OCI-LY7 (cell line): ENCODE measurements at regions not wholly inside any gene's neighbourhood (a gene's known extent, or its start where the extent isn't known, plus 50 kb on each side); places are given as distances from the start of the nearest gene placed in this dataset.

Source experiments
- BruUV-seq: library from RNA; stranded (reverse); fragments of 400-500 nt; replicated peaks from 2 replicates; lab custom pipeline; 2021; lab: Mats Ljungman, UMichigan
- CTCF ChIA-PET: fragments of 300-600 bp; sonication (Branson Sonifier 250); formaldehyde crosslinking; loops from one replicate; lab custom pipeline; 2022; ENCODE audit warnings: antibody characterized with exemption; ENCODE audit not compliant: unreplicated experiment; lab: Charles Lee
- POLR2A ChIA-PET: fragments of 300-600 bp; sonication (Branson Sonifier 250); formaldehyde crosslinking; loops from one replicate; lab custom pipeline; 2022; ENCODE audit warnings: antibody characterized with exemption; lab: Charles Lee
- DNase-seq: peaks from one replicate; pipeline ENCODE4 v3.0.0-alpha.2; 2015; ENCODE audit warnings: low spot score
- H2AFZ ChIP-seq: fragments of 200-600 bp; sonication (generic), shearing (Covaris generic); 2 replicates; pipeline ENCODE4 v1.6.1; 2014; ENCODE audit warnings: mild to moderate bottlenecking, antibody characterized with exemption, low read length, moderate library complexity
- H3K27ac ChIP-seq: fragments of 200-600 bp; sonication (generic); 2 replicates; pipeline ENCODE4 v1.5.1; 2014; ENCODE audit warnings: mixed run types, low read depth, mild to moderate bottlenecking, moderate library complexity, low read length, inconsistent platforms; ENCODE audit not compliant: poor library complexity, severe bottlenecking
- H3K36me3 ChIP-seq: fragments of 200-600 bp; sonication (generic); 2 replicates; pipeline ENCODE4 v1.6.1; 2014; ENCODE audit warnings: mild to moderate bottlenecking, antibody characterized with exemption, low read length, moderate library complexity, mixed read lengths; ENCODE audit not compliant: insufficient read depth
- H3K4me1 ChIP-seq: fragments of 200-600 bp; sonication (generic); 2 replicates; pipeline ENCODE4 v1.5.1; 2014; ENCODE audit warnings: mild to moderate bottlenecking, low read length; ENCODE audit not compliant: insufficient read depth, poor library complexity, severe bottlenecking
- H3K4me2 ChIP-seq: fragments of 200-600 bp; sonication (generic); 2 replicates; pipeline ENCODE4 v1.6.1; 2014; ENCODE audit warnings: mild to moderate bottlenecking, low read length
- H3K4me3 ChIP-seq: fragments of 200-600 bp; sonication (generic); 2 replicates; pipeline ENCODE4 v1.5.1; 2014; ENCODE audit warnings: mild to moderate bottlenecking, low read depth, low read length; ENCODE audit not compliant: poor library complexity, severe bottlenecking
- H3K79me2 ChIP-seq: fragments of 200-600 bp; sonication (generic); 2 replicates; pipeline ENCODE4 v1.6.1; 2016; ENCODE audit warnings: low read depth, mild to moderate bottlenecking, low read length, moderate library complexity, mixed read lengths; ENCODE audit not compliant: insufficient read depth
- H3K9me2 ChIP-seq: fragments of 200-600 bp; sonication (generic); 2 replicates; pipeline ENCODE4 v1.6.1; 2016; ENCODE audit warnings: mild to moderate bottlenecking, low read length, mixed read lengths; ENCODE audit not compliant: insufficient read depth
- H3K9me3 ChIP-seq: fragments of 200-600 bp; sonication (generic); 2 replicates; pipeline ENCODE4 v1.6.1; 2014; ENCODE audit warnings: mild to moderate bottlenecking, mixed run types, low read length, mixed read lengths
- H4K20me1 ChIP-seq: fragments of 200-600 bp; sonication (generic); 2 replicates; pipeline ENCODE4 v1.6.1; 2014; ENCODE audit warnings: mild to moderate bottlenecking, antibody characterized with exemption, low read length, moderate library complexity, mixed read lengths; ENCODE audit not compliant: insufficient read depth
- EZH2phosphoT487 ChIP-seq: fragments of 200-600 bp; sonication (generic); IDR thresholded peaks from 2 replicates; pipeline ENCODE4 v1.6.1; 2018; ENCODE audit warnings: low read depth, borderline replicate concordance, mild to moderate bottlenecking, mixed run types, antibody characterized with exemption, low read length, moderate library complexity, mixed read lengths
- intact Hi-C: fragments of 100-400 bp; cut with micrococcal nuclease; formaldehyde crosslinking; loops from one replicate; pipeline ENCODE4 v1.10.0; 2022; ENCODE audit not compliant: unreplicated experiment
- TF ChIP-seq, protein P1 (sequence below): fragments of 200-600 bp; sonication (generic); conservative IDR thresholded peaks from 2 replicates; pipeline ENCODE4 v1.5.1; 2014; ENCODE audit warnings: mild to moderate bottlenecking, antibody characterized with exemption, low read length, moderate library complexity, mixed read lengths

DNA sequence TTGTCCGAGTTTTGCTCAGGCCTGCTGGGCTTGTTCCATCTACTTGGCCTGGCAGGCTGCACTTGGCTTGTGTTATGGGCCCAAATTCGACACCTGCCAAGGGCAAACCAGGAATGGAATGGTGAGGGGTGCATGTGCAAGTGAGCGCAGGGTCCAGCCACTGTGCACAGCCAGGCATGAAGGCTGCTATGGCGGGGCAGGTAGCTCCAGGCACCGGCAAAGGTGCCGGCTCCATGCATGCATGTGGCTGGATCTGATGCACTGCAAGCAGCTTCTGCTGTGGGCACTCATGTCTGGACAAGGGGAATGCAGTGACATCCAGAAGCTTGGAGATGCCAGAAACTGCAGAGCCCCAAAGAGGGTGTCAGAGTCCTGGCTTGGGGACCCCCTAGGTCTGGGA, 463.0 kb downstream of the EPHA3 start:
- Histone ChIP-seq H3K27ac (no peak overlapping the region), H3K9me2 (no peaks in the 10 kb centered on the region), H3K4me2 (no peak overlapping the region), H3K4me3 (no peak overlapping the region), H2AFZ (no peak overlapping the region), H3K9me3 (no peaks in the 10 kb centered on the region), H4K20me1 (no peaks in the 10 kb centered on the region), H3K4me1 (no peaks in the 10 kb centered on the region), H3K36me3 (no peaks in the 10 kb centered on the region), H3K79me2 (no peaks in the 10 kb centered on the region)
- no peak for DNase-seq
- CTCF ChIA-PET, result no interaction called here
- BruUV-seq, result no TSS peak
- TF ChIP-seq, protein P1, sequence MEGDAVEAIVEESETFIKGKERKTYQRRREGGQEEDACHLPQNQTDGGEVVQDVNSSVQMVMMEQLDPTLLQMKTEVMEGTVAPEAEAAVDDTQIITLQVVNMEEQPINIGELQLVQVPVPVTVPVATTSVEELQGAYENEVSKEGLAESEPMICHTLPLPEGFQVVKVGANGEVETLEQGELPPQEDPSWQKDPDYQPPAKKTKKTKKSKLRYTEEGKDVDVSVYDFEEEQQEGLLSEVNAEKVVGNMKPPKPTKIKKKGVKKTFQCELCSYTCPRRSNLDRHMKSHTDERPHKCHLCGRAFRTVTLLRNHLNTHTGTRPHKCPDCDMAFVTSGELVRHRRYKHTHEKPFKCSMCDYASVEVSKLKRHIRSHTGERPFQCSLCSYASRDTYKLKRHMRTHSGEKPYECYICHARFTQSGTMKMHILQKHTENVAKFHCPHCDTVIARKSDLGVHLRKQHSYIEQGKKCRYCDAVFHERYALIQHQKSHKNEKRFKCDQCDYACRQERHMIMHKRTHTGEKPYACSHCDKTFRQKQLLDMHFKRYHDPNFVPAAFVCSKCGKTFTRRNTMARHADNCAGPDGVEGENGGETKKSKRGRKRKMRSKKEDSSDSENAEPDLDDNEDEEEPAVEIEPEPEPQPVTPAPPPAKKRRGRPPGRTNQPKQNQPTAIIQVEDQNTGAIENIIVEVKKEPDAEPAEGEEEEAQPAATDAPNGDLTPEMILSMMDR, result no peak
- no peak for TF ChIP-seq EZH2phosphoT487
- intact Hi-C loops, result no loop called here
- POLR2A ChIA-PET, result no interaction called here

DNA sequence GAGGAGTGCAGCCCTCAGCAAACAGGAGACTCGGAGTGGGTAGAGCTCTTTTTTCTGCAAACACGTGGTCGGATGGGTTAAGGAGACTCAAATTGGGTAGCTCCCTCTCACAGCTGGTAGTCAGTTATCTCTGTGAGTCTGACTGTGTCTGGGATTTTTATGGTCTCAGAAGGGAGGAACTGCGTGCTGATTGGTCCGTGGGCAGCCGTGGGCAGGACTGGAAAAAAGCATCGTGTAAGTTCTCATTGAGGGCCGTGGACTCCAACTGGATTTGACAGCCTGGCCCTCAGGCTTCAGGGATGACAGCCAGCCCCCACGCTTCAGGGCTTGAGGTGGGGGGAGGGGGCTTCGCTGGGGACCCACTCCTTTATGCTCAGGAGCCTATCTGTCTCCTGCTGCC, 463.9 kb downstream of the EPHA3 start:
- no TSS peak for BruUV-seq
- intact Hi-C loops, result no loop called here
- H3K9me2 ChIP-seq, result no peaks in the 10 kb centered on the region
- H2AFZ ChIP-seq, result no peak overlapping the region
- no peak for TF ChIP-seq EZH2phosphoT487
- TF ChIP-seq, protein P1, result no peak
- H3K36me3 ChIP-seq, result no peaks in the 10 kb centered on the region
- ChIA-PET CTCF (no interaction called here), POLR2A (no interaction called here)
- DNase-seq, result no peak
- no peaks in the 10 kb centered on the region for H3K9me3 ChIP-seq
- H3K79me2 ChIP-seq, result no peaks in the 10 kb centered on the region
- H4K20me1 ChIP-seq, result no peaks in the 10 kb centered on the region
- H3K4me2 ChIP-seq, result no peak overlapping the region
- no peaks in the 10 kb centered on the region for H3K4me1 ChIP-seq
- H3K27ac ChIP-seq, result no peak overlapping the region
- no peak overlapping the region for H3K4me3 ChIP-seq

GRCh38 chr3:89571707-89572106, 464.3 kb downstream of the EPHA3 start:
- CTCF ChIA-PET, result no interaction called here
- no peaks in the 10 kb centered on the region for H4K20me1 ChIP-seq
- no peaks in the 10 kb centered on the region for H3K36me3 ChIP-seq
- intact Hi-C loops, result no loop called here
- H3K4me1 ChIP-seq, result no peaks in the 10 kb centered on the region
- TF ChIP-seq, protein P1, result no peak
- no peak for TF ChIP-seq EZH2phosphoT487
- no peaks in the 10 kb centered on the region for H3K9me2 ChIP-seq
- H3K9me3 ChIP-seq, result no peaks in the 10 kb centered on the region
- H3K4me2 ChIP-seq, result no peak overlapping the region
- POLR2A ChIA-PET, result no interaction called here
- no peak overlapping the region for H2AFZ ChIP-seq
- no peak overlapping the region for H3K27ac ChIP-seq
- no peaks in the 10 kb centered on the region for H3K79me2 ChIP-seq
- DNase-seq, result no peak
- H3K4me3 ChIP-seq, result no peak overlapping the region
- BruUV-seq, result no TSS peak
